AG10803 (cell line): ENCODE measurements at regions not wholly inside any gene's neighbourhood (a gene's known extent, or its start where the extent isn't known, plus 50 kb on each side); places are given as distances from the start of the nearest gene placed in this dataset.

Experiments used
- DNase-seq: peaks from one replicate; pipeline ENCODE4 v3.0.0; 2010; ENCODE audit warnings: low read depth
- H3K4me3 ChIP-seq: 2 replicates; pipeline ENCODE4 v1.5.1; 2011; ENCODE audit warnings: mild to moderate bottlenecking, low read length, control low read depth
- TF ChIP-seq, protein P1 (sequence below): conservative IDR thresholded peaks from 2 replicates; pipeline ENCODE4 v1.5.1; 2011; ENCODE audit warnings: mild to moderate bottlenecking, low read length, control low read depth, inconsistent platforms

DNA sequence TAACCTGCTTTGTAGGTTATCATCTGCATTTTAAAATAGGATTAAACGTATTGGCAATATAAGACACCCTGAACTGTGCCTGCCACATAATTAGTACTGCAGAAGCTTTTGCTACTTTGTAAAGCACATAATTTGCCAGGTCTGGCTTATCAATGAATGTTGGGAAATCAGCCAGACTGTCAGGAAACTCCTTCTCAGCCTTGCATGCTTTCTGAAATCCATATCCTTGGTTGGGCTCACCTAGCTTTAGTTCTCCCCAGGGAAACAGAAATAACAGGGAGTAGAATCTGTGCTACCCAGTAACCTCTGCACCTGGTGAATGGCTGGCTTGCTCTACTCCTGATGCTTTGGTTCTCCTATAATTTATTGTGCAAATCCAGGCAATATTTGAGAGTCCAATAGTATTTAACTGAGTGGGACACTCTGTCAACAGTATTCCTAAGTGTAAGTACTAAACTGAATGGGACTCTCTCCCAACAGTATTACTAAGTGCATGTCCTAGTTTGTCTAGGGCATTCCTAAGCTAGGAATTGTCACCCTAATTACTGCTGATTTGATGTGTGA lies 354.5 kb downstream of the WDR72 start:
- no peak overlapping the region for H3K4me3 ChIP-seq
- TF ChIP-seq, protein P1, sequence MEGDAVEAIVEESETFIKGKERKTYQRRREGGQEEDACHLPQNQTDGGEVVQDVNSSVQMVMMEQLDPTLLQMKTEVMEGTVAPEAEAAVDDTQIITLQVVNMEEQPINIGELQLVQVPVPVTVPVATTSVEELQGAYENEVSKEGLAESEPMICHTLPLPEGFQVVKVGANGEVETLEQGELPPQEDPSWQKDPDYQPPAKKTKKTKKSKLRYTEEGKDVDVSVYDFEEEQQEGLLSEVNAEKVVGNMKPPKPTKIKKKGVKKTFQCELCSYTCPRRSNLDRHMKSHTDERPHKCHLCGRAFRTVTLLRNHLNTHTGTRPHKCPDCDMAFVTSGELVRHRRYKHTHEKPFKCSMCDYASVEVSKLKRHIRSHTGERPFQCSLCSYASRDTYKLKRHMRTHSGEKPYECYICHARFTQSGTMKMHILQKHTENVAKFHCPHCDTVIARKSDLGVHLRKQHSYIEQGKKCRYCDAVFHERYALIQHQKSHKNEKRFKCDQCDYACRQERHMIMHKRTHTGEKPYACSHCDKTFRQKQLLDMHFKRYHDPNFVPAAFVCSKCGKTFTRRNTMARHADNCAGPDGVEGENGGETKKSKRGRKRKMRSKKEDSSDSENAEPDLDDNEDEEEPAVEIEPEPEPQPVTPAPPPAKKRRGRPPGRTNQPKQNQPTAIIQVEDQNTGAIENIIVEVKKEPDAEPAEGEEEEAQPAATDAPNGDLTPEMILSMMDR = no peak
- no peak for DNase-seq

DNA sequence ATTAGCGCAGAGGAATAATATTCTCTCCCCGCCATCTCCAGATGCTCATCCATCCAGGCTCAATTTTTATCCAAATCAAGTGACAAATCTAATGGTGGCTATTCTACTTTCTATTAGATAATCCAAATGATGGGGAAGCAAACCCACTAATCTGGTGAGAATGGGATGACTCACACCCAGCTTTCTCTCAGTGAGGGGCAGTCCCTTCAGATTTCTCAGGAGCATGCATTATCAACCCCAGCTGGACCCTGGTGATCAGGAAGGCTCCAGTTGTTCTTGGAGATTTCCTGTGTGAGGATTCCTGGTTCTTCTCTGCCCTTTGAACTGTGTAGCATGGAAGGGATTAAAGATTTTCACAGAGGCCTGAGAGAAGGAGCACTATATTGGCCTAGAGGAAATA lies 358.0 kb downstream of the WDR72 start:
- no peak overlapping the region for H3K4me3 ChIP-seq
- no peak for DNase-seq
- TF ChIP-seq, protein P1 = no peak

DNA sequence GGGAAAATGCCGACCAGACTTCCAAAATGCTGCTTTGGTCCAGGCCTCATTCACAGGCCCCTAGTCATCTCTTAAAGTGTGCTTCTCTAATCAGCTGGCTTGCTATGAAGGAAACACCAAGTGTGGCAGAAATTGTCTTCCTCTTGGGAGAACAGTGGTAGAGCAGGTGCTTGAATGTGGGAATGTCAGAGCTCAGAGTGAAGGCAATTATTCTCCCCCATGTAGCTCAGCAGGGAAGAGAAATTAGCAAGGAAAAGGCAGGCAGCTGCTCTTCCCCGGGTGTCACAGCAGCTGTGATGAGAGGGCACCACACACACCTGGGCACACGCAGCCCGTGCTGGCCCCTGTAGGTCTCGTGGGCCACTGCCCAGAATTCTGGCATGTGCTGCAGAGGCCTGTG lies 358.5 kb downstream of the WDR72 start:
- DNase-seq = no peak
- H3K4me3 ChIP-seq = no peak overlapping the region
- TF ChIP-seq, protein P1 = no peak

DNA sequence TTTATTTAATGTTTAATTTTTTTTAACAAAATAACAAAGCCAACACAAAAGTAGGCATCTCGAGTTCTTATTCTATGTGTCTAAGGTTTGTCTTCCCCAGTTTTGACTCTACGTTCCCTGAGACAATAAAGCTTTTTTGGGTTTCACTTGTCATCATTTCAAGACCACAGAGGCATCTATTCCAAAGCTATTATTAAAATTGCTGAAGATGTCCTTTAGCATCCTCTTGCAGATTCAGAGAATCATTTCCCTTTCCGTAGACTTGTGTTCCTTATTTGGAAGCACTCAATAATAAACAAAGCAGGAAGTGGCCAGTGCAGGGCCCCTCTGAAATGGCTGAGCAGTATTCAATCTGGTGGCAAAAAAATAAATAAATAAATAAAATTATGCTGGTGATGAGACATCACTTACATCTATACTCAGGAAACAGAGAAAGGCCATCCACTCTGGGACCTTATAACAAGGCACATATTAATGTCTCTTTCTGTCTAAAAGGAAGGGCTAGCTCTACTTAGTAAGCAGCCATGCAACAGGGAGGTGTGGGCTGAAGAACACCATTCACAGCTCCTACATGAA lies 362.3 kb downstream of the WDR72 start:
- TF ChIP-seq, protein P1 = no peak
- no peak overlapping the region for H3K4me3 ChIP-seq
- no peak for DNase-seq

DNA sequence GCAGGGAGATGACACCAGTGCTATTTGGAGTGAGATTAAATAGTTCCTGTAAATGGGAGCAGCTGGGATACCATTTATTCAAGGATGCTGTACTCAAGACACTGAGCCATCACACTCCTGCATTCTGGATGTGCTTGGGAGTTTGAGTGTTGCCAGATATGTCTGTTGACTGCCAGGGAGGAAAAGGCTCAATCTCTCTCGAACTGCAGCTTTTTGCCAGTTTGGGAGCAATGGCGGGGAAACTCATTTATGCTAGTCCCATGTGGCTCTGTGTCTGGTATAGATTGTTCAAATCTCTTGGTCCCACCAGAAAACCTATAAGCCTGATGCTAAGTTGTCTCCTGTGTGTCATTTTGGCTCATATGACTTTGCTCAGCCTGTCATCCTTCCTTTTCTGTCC lies 363.6 kb downstream of the WDR72 start:
- TF ChIP-seq, protein P1 = no peak
- DNase-seq = no peak
- H3K4me3 ChIP-seq = no peak overlapping the region

DNA sequence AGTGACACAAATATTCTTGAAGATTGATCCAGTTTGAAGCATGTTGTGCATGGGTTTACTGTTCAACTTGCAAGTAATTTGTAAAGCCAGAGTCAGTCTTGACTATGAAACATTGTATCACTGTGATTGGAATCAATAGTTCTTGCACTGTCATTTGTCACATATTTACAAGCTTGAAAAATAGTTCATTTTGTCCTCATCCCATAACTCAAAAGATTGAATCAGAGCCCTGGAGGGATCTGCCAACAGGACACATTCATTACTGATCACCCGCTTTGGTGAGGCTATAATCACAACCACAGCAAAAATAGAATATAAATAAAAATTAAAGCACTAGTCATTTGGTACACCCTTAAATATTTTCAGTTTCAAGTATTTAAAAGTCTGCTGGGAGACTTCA lies 368.9 kb downstream of the WDR72 start:
- DNase-seq = no peak
- TF ChIP-seq, protein P1 = no peak
- H3K4me3 ChIP-seq = no peak overlapping the region

DNA sequence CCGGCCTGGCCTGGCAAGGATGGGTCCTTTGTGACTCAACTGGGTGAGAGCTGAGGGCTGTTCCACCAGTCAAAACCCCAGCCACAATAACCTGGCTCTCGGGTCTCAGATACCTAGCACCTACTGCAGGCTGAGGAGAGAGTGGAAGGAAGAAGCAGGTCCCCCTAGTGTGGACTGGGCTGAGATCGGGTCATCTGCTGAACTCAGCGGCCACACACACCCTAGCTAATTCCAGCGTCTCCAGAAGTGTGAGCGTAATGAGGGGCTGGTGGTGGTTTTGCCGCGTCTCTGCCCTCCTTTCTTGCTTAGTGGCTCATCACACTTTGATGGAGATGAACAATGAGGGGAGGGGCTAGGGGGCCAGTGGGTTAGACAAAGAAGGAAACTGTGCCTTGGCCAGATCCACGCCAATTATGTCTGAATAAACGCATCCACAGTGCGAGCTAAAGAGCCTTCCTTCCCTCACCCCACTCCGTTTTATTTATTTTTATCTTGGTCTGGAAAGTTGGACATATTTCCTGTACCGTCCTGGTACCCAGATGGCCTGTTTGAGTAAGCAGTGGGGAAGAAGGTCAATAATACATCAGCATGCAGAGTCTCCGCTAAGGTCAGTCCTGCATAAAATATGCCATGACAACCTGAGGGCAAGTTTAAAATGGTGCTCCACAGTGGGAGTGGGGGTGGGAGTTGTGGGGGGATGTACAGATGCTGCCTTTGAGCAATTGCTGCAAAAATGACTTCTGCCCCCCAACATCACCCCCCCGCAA lies 370.0 kb downstream of the WDR72 start:
- no peak overlapping the region for H3K4me3 ChIP-seq
- TF ChIP-seq, protein P1 = no peak
- DNase-seq = no peak
